Ureter (tissue), 1 donor: ENCODE measurements at regions not wholly inside any gene's neighbourhood (a gene's known extent, or its start where the extent isn't known, plus 50 kb on each side); places are given as distances from the start of the nearest gene placed in this dataset.
"Not testable (repeated sequence)": the region's sequence is repeated elsewhere in the genome, so short reads cannot be mapped to it uniquely, and the experiment has no call there.

ENCODE experiments used
- DNase-seq: peaks from one replicate; pipeline ENCODE4 v3.0.0-alpha.2; 2020; ENCODE audit warnings: low spot score
- donor health status: DM: yes; HTN: yes; CAD: no.

- no peak for DNase-seq
Observed at GRCh38 chr4:141290771-141291170, 70.1 kb downstream of the ZNF330 start.

GRCh38 chr4:141294306-141294705 is 73.6 kb downstream of the ZNF330 start:
- DNase-seq = no peak

GRCh38 chr4:141301216-141301615 is 80.5 kb downstream of the ZNF330 start:
- no peak for DNase-seq

GRCh38 chr4:141302924-141303323 is 82.2 kb downstream of the ZNF330 start:
- no peak for DNase-seq

GRCh38 chr4:141304346-141304745 is 83.7 kb downstream of the ZNF330 start:
- no peak for DNase-seq

- no peak for DNase-seq
Observed at GRCh38 chr4:141306331-141306730, 85.6 kb downstream of the ZNF330 start.

GRCh38 chr4:141307241-141307689 is 86.6 kb downstream of the ZNF330 start:
- peak; percentile 54 for DNase-seq

- DNase-seq = no peak
Observed at GRCh38 chr4:141309874-141310273, 89.2 kb downstream of the ZNF330 start.

- no peak for DNase-seq
Observed at GRCh38 chr4:141311246-141312204, 90.8 kb downstream of the ZNF330 start.

GRCh38 chr4:141314627-141315026 is 93.9 kb downstream of the ZNF330 start:
- no peak for DNase-seq

GRCh38 chr4:141328560-141329173 is 108.0 kb downstream of the ZNF330 start:
- no peak for DNase-seq

GRCh38 chr4:141329174-141329569 is 108.5 kb downstream of the ZNF330 start:
- DNase-seq = no peak

GRCh38 chr4:141330616-141331015 is 109.9 kb downstream of the ZNF330 start:
- DNase-seq = no peak

- no peak for DNase-seq
Observed at GRCh38 chr4:141331534-141332358, 111.1 kb downstream of the ZNF330 start.

GRCh38 chr4:141332359-141333181 is 111.9 kb downstream of the ZNF330 start:
- DNase-seq = not testable (repeated sequence)

GRCh38 chr4:141333456-141334230 is 112.9 kb downstream of the ZNF330 start:
- not testable (repeated sequence) for DNase-seq

GRCh38 chr4:141335166-141335565 is 114.5 kb downstream of the ZNF330 start:
- no peak for DNase-seq

- DNase-seq = no peak
Observed at GRCh38 chr4:141338238-141338637, 117.5 kb downstream of the ZNF330 start.

GRCh38 chr4:141339391-141339790 is 118.7 kb downstream of the ZNF330 start:
- DNase-seq = no peak

GRCh38 chr4:141339966-141340365 is 119.3 kb downstream of the ZNF330 start:
- no peak for DNase-seq
